HG03108 (cell line): ENCODE measurements at regions not wholly inside any gene's neighbourhood (a gene's known extent, or its start where the extent isn't known, plus 50 kb on each side); places are given as distances from the start of the nearest gene placed in this dataset.
"Not testable (repeated sequence)": the region's sequence is repeated elsewhere in the genome, so short reads cannot be mapped to it uniquely, and the experiment has no call there.

ENCODE experiments used
- ATAC-seq: cut with Tn5 transposase; IDR thresholded peaks from one replicate; pipeline ENCODE4 v1.9.1; 2021; ENCODE audit warnings: moderate library complexity; ENCODE audit not compliant: unreplicated experiment

- ATAC-seq, result peak; percentile 87
Measured at GRCh38 chrX:118212817-118213183, 96.2 kb upstream of the KLHL13 start.

DNA sequence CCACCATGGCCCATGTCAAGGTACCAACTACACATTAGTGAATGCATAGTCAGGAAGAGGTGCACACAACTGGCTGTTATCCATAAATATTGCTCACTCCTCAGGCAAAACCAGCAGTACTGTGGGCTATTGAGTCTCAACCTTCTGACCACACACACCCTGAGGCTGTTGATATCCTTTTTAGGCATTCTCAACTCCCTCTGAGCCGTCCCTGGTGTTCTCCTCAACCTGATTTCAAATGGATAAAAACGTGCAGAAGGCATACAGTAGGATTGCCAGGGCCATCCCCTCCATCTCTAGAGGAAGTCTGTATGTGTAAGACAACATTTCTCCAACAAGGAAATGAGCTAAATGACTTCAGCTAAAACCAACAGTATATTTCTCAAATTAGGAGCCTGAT lies 98.7 kb upstream of the KLHL13 start:
- ATAC-seq, result no peak

DNA sequence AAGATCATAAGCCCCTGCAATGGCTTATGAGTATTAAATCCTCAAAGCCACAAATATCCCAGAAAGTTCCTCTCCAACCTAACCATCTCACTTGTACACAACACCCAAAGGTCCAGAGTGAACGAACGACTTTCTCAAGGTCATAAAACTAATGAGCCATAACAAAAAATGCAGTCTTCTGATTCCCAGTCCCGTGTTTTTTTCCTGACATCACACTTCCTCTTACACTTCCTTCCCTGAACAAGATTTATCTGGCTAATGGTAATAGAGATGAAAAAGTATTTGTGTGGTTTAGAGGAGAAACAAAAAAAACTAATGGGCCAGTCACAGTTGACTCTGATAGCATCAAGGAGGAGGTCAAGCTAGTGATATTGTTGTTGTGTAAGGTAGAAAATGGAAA lies 99.5 kb upstream of the KLHL13 start:
- no peak for ATAC-seq

DNA sequence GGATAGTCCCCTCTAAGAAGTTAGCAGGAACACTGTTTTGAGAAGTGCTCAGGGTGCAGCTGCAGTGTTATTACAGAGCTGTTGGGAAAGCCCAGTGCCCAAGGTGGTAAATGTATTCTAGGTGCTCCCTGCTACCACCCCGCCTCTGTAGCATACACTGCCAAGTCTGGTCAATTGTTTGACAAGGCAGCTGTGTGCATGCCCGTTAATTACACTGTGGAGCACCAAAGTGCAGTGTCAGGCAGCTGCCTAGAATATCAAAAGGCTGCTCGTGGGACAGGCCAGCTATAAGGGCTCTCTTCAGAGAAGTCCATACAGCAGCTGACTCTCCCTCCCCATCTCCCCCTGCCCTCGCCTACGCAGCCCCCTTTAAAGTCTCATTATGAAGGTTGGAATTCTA lies 99.9 kb upstream of the KLHL13 start:
- no peak for ATAC-seq

- ATAC-seq, result no peak
Measured at GRCh38 chrX:118218079-118218478, 101.5 kb upstream of the KLHL13 start.

DNA sequence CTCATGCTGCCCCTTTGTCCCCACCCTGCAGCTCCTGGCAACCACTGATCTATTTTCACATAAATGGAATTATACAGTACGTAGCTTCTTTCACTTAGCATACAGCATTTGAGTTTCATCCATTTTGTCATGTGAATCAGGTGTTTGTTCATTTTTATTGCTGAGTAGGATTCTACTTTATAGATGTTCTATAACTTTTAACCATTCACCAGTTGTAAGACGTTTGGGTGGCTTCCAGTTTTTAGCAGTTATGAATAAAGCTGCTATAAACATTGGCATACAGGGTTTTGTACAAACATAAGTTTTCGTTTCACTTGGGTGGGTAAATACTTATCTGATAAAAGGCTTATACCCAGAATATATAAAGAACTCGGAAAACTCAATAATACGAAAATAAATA lies 102.3 kb upstream of the KLHL13 start:
- ATAC-seq, result no peak

- ATAC-seq, result no peak
Measured at GRCh38 chrX:118219866-118220265, 103.3 kb upstream of the KLHL13 start.

GRCh38 chrX:118220509-118220908 lies 103.9 kb upstream of the KLHL13 start:
- ATAC-seq, result no peak

DNA sequence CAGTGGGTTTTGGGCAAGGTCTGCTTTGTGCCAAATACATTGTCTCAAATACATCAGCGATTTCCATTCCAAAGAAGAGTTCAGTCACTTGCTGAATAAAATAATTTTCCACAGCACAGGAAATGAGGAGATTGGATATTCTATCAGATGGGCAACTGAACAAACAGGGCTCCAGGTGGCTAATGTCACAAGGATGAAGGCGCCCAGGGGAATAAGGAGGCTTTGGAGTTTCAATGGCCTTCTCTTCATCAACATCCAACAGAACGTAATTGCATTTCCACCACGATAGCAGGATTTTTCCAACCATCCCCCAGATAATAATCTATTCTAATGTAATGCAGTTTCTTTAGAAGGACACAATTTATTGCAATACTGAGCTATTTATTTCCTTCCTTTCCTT lies 104.7 kb upstream of the KLHL13 start:
- ATAC-seq, result no peak

GRCh38 chrX:118221733-118222132 lies 105.1 kb upstream of the KLHL13 start:
- no peak for ATAC-seq

GRCh38 chrX:118222421-118222820 lies 105.8 kb upstream of the KLHL13 start:
- ATAC-seq, result no peak

DNA sequence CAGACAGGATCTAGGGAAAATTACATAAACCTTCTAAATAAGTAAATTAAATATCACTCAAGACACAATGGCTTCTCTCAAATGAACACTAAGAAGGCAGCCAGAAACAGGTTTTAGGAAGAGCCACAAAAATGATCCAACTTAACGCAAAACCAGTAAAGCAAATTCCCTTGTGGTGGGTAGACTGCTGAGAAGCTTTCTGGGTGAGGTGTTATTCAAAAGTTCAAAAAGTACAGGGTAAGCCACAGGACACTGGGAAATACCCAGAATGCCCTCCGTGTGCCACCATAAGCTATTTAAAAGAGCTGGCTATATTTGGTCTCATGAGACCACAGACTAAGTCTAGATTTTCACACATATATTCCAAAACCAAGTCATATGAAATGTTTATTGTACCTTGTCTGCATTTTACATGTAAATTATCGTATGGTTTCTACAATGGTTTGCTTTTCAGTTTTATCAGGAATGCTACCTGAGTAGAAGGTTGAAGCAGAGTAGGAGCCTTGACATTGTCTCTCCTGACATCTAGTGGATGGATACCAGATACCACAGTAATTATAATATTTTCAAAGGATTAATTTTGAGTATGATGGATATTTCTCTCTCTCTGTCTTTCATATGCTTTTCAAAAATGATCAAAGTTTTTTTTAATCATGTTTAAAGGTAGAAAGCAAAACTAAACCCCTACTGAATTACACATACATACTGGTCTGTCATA lies 109.3 kb upstream of the KLHL13 start:
- no peak for ATAC-seq

- ATAC-seq, result no peak
Measured at GRCh38 chrX:118228041-118228440, 111.4 kb upstream of the KLHL13 start.

DNA sequence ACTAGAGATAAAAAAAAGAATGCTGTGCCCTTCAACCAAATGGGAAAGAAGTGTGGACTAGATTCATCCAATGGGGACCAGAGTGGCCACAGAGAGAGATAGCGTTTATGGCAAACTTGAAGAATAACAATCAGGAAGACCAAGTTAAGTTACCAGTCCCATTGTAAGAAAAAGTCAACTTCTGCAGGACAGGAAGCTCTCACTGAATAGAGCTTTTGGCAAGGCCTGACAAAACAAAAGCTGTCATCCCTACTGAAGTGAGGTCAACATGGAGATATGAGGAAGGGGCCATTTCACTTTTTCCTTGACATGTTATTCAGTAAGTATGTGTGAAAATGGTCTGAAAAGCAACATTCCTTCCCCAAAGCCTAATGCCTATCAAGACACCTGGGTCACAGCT lies 111.8 kb upstream of the KLHL13 start:
- no peak for ATAC-seq

DNA sequence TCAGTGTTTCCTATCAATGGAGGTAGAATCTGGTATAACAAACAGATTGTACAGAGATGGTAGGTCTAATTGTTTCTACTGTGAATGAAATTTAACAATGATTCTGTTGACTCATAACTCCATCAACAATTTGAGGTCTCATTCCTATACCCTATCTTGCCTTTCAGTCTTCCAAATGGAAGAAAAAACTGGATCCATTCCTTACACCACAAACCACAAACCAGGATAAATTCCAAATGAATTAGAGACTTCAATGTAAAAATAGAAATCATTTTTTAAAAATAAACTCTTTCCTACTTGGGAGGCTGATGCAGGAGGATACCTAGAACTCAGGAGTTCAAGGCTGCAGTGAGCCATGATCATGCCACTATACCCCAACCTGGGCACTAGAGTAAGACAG lies 114.4 kb upstream of the WDR44 start:
- ATAC-seq, result no peak

DNA sequence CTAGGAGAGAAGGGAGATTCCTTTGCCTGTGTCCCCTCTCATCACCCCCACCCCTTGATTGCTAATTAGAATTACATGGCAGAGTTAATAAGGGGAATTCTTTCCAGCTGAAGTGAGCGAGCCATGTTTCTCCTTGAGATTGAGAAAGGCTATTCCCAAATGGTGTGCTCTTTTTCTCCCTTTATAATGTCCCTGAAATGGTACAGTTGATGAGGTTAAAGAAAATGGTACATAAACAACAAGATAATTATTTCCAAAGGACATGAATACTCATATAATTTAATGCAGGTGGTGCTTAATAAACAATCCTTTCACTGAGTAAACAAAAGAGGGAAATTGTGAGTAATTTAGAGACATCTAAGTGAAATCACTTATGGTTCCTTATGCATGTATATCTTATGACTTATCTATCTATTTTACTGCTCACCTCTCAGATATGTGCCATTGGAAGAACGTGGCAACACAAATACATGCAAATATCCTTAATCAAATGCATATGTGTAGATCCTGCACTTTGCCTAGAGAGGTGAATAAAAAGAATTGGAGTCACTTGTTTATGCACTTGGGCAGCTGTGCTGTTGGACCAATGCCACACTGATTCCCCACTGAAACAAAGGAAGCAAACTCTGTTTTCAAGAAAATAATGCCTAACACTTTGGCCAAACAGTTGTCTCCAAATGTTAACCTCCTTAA lies 106.6 kb upstream of the WDR44 start:
- ATAC-seq, result no peak

GRCh38 chrX:118239913-118240698 lies 105.8 kb upstream of the WDR44 start:
- no peak for ATAC-seq

DNA sequence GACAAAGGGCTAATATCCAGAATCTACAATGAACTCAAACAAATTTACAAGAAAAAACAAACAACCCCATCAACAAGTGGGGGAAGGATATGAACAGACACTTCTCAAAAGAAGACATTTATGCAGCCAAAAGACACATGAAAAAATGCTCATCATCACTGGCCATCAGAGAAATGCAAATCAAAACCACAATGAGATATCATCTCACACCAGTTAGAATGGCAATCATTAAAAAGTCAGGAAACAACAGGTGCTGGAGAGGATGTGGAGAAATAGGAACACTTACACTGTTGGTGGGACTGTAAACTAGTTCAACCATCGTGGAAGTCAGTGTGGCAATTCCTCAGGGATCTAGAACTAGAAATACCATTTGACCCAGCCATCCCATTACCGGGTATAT lies 98.9 kb upstream of the WDR44 start:
- not testable (repeated sequence) for ATAC-seq

- ATAC-seq, result no peak
Measured at GRCh38 chrX:118249146-118249545, 96.8 kb upstream of the WDR44 start.

DNA sequence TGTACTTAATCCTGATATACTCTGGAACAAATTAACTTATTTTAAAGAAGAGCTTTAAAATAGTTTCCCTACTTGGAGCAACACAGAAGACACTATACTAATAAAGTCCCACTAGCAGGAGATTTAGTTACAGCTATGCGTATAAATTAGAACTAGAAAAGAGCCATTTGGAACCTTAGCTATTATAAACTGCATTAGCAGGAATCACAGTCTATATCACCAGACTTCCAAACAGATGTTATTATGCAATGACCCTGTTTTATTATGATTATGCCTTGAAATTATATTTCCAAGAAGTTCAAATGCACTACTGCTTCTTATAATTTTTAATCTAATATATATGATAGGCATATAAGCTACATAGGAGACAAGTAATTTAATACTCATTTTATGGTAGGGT lies 95.5 kb upstream of the WDR44 start:
- no peak for ATAC-seq

DNA sequence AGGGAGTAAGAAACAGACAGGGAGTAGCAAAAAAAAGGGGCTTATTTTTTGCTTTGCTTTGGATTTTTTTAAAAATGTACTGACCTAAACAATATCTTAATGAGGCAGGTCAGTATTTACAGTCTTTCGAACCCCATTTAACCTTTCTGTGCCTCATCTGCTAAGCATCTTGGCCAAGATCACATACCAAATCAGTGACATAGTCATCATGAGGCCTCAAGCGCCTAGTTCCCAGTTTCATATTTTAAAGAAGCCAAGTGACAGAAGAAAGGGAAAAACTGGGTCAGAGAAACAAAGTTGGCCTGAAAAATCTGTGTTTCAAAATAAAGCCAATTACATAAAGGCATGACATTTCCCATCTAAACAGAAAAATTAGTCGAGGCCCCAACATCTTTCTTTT lies 94.6 kb upstream of the WDR44 start:
- no peak for ATAC-seq

DNA sequence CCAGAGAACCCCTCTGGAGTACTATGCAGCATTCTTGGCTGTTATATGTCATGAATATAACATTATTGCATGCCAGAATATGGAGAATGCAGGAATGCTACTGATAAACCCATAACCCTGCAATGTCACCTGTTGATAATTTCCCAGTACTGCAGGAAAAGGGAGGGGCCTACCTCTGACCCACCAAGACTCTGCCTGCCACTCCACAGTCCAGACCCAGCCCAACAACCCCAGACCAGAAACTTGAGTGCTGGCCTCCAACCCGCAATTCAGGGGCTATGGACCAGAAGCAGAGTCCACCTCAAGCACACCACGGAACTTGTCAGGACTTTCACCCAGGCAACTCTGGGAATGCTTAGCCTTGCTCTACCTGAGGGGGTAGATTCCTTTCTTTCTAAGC lies 92.9 kb upstream of the WDR44 start:
- no peak for ATAC-seq
